HepG2 (cell line): ENCODE measurements at regions not wholly inside any gene's neighbourhood (a gene's known extent, or its start where the extent isn't known, plus 50 kb on each side); places are given as distances from the start of the nearest gene placed in this dataset.

Experiments
- EZH2 ChIP-seq: conservative IDR thresholded peaks from 2 replicates; pipeline ENCODE4 v1.6.1; 2012; ENCODE audit warnings: mild to moderate bottlenecking, low read depth, low read length, moderate library complexity
- RELA ChIP-seq: sonication (generic); formaldehyde crosslinking; IDR thresholded peaks from 2 replicates; pipeline ENCODE4 v1.4.0; 2020; ENCODE audit warnings: missing genetic modification reagents
- ZBTB2 ChIP-seq: sonication (generic); formaldehyde crosslinking; IDR thresholded peaks from 2 replicates; pipeline ENCODE4 v1.8.0; 2022; ENCODE audit warnings: low read depth, missing genetic modification reagents
- ZFP36 ChIP-seq: fragments of 150-350 bp; IDR thresholded peaks from 2 replicates; pipeline ENCODE4 v1.6.1; 2018; ENCODE audit warnings: borderline replicate concordance, low read length, low read depth; ENCODE audit not compliant: partially characterized antibody

GRCh38 chr2:161488879-161489278, 72.8 kb downstream of the TBR1 start:
- TF ChIP-seq EZH2: no peak
- TF ChIP-seq ZBTB2 (CRISPR knock-in tag): no peak
- no peak for TF ChIP-seq RELA (CRISPR knock-in tag)
- TF ChIP-seq ZFP36: no peak
